Body of pancreas (tissue), 4 donors: ENCODE measurements at regions not wholly inside any gene's neighbourhood (a gene's known extent, or its start where the extent isn't known, plus 50 kb on each side); places are given as distances from the start of the nearest gene placed in this dataset.

Experiments used
- ATAC-seq: fragments of 150-250 bp; one replicate; pipeline ENCODE4 v1.9.1; 2016
- DNase-seq, 4 donors: peaks; one replicate each; pipeline ENCODE4 v3.0.0-alpha.2; 2019
- H3K27ac ChIP-seq, 4 donors: fragments of 200-600 bp; sonication (generic); 1 replicate in 3 of 4; 2 replicates in 1 of 4; pipeline versions ENCODE4 v1.5.1 to v1.6.1; 2016 to 2019; ENCODE audit warnings: mild to moderate bottlenecking in 1 of 4, mixed read lengths in 1 of 4, moderate library complexity in 1 of 4
- H3K27me3 ChIP-seq, 2 donors: fragments of 200-600 bp; sonication (generic); one replicate each; pipeline ENCODE4 v1.6.0; 2016; ENCODE audit warnings: mild to moderate bottlenecking in 1 of 2
- H3K36me3 ChIP-seq, 2 donors: fragments of 200-600 bp; sonication (generic); replicated peaks in 1 of 2; 2 replicates each; pipeline ENCODE4 v1.5.1; 2016; ENCODE audit warnings: low read depth in 2 of 2; ENCODE audit not compliant: insufficient read depth in 1 of 2
- H3K4me1 ChIP-seq: fragments of 200-600 bp; sonication (generic); one replicate; pipeline ENCODE4 v1.6.0; 2016
- H3K4me3 ChIP-seq, 2 donors: fragments of 200-600 bp; sonication (generic); 1 replicate in 1 of 2; 2 replicates in 1 of 2; pipeline ENCODE4 v1.5.1; 2016 to 2019
- H3K9me3 ChIP-seq, 3 donors: fragments of 200-600 bp; sonication (generic); 1 replicate in 2 of 3; 2 replicates in 1 of 3; pipeline ENCODE4 v1.5.1; 2016
- CTCF ChIP-seq, 7 experiments: fragments of 450-650 bp in 4 of 7; fragments of 200-600 bp in 3 of 7; sonication (generic) in 3 of 7; IDR thresholded peaks; one replicate each; pipeline ENCODE4 v1.5.1; 2016 to 2019; ENCODE audit warnings: antibody characterized with exemption in 7 of 7
- POLR2A ChIP-seq, 3 donors: fragments of 450-650 bp; IDR thresholded peaks; one replicate each; pipeline ENCODE4 v1.6.1; 2016; ENCODE audit warnings: antibody characterized with exemption in 3 of 3, mild to moderate bottlenecking in 2 of 3
- WGBS, 2 donors: methylation state at CpG; one replicate each; pipeline ENCODE4 v1.1.5; 2017; 5-methylcytosine and 5-hydroxymethylcytosine counted together
- intact Hi-C: fragments of 100-400 bp; cut with DNase I; formaldehyde crosslinking; loops from one replicate; pipeline ENCODE4 v1.15.1; 2023

GRCh38 chr2:193566276-193566675 is 1371.5 kb upstream of the TMEFF2 start:
- Histone ChIP-seq H3K27ac (no peak overlapping the region), H3K4me1 (no peaks in the 10 kb centered on the region), H3K27me3 (no peaks in the 10 kb centered on the region), H3K9me3 (no peaks in the 10 kb centered on the region), H3K4me3 (no peak overlapping the region), H3K36me3 (no peaks in the 10 kb centered on the region)
- no peak for TF ChIP-seq CTCF (IDR thresholded peaks at IDR 0.05)
- TF ChIP-seq POLR2A (IDR thresholded peaks at IDR 0.05), result no peak
- intact Hi-C loops, result no loop called here
- ATAC-seq (no peak), DNase-seq (no peak)
- 54 to 61% methylated on average over 2 of the region's 2 CpGs for WGBS, 2 donors

- H3K27me3 ChIP-seq, result no peaks in the 10 kb centered on the region
- H3K27ac ChIP-seq, result no peak overlapping the region
- H3K4me1 ChIP-seq, result no peaks in the 10 kb centered on the region
- no peak overlapping the region for H3K4me3 ChIP-seq
- no peaks in the 10 kb centered on the region for H3K9me3 ChIP-seq
- DNase-seq (no peak), ATAC-seq (no peak)
- no peaks in the 10 kb centered on the region for H3K36me3 ChIP-seq
- intact Hi-C loops, result no loop called here
- TF ChIP-seq CTCF (IDR thresholded peaks at IDR 0.05), result no peak
- no peak for TF ChIP-seq POLR2A (IDR thresholded peaks at IDR 0.05)
Measured at GRCh38 chr2:193562031-193562430, 1367.3 kb upstream of the TMEFF2 start.

GRCh38 chr2:193561054-193561453 is 1366.3 kb upstream of the TMEFF2 start:
- 57 to 59% methylated on average over 3 of the region's 3 CpGs for WGBS, 2 donors
- H3K36me3 ChIP-seq, result no peaks in the 10 kb centered on the region
- no peak overlapping the region for H3K4me3 ChIP-seq
- DNase-seq (no peak), ATAC-seq (no peak)
- no peaks in the 10 kb centered on the region for H3K4me1 ChIP-seq
- no peak for TF ChIP-seq CTCF (IDR thresholded peaks at IDR 0.05)
- TF ChIP-seq POLR2A (IDR thresholded peaks at IDR 0.05), result no peak
- no peaks in the 10 kb centered on the region for H3K27me3 ChIP-seq
- intact Hi-C loops, result no loop called here
- no peak overlapping the region for H3K27ac ChIP-seq
- H3K9me3 ChIP-seq, result no peaks in the 10 kb centered on the region

- Histone ChIP-seq H3K4me3 (no peak overlapping the region), H3K4me1 (no peaks in the 10 kb centered on the region), H3K27me3 (no peaks in the 10 kb centered on the region), H3K36me3 (no peaks in the 10 kb centered on the region), H3K9me3 (no peaks in the 10 kb centered on the region), H3K27ac (no peak overlapping the region)
- DNase-seq (no peak), ATAC-seq (no peak)
- WGBS, 2 donors, result 58 to 63% methylated on average over 1 of the region's 1 CpG
- intact Hi-C loops, result no loop called here
- TF ChIP-seq POLR2A (IDR thresholded peaks at IDR 0.05) (no peak), CTCF (IDR thresholded peaks at IDR 0.05) (no peak)
Measured at GRCh38 chr2:193556766-193557470, 1362.2 kb upstream of the TMEFF2 start.

- intact Hi-C loops, result no loop called here
- no peaks in the 10 kb centered on the region for H3K9me3 ChIP-seq
- ATAC-seq, result no peak
- no peak for DNase-seq
- no peak overlapping the region for H3K4me3 ChIP-seq
- TF ChIP-seq POLR2A (IDR thresholded peaks at IDR 0.05) (no peak), CTCF (IDR thresholded peaks at IDR 0.05) (no peak)
- H3K4me1 ChIP-seq, result no peaks in the 10 kb centered on the region
- H3K27ac ChIP-seq, result no peak overlapping the region
- H3K27me3 ChIP-seq, result no peaks in the 10 kb centered on the region
- no peaks in the 10 kb centered on the region for H3K36me3 ChIP-seq
Measured at GRCh38 chr2:193549661-193550060, 1354.9 kb upstream of the TMEFF2 start.
